GM19043 (cell line): ENCODE measurements at regions not wholly inside any gene's neighbourhood (a gene's known extent, or its start where the extent isn't known, plus 50 kb on each side); places are given as distances from the start of the nearest gene placed in this dataset.

Experiments
- ATAC-seq: cut with Tn5 transposase; IDR thresholded peaks from one replicate; pipeline ENCODE4 v1.9.1; 2021; ENCODE audit warnings: low read depth; ENCODE audit not compliant: unreplicated experiment

- no peak for ATAC-seq
Measured at GRCh38 chr10:107924458-107924857, 760.0 kb upstream of the SORCS1 start.

- ATAC-seq = no peak
Measured at GRCh38 chr10:107919626-107920235, 755.2 kb upstream of the SORCS1 start.

DNA sequence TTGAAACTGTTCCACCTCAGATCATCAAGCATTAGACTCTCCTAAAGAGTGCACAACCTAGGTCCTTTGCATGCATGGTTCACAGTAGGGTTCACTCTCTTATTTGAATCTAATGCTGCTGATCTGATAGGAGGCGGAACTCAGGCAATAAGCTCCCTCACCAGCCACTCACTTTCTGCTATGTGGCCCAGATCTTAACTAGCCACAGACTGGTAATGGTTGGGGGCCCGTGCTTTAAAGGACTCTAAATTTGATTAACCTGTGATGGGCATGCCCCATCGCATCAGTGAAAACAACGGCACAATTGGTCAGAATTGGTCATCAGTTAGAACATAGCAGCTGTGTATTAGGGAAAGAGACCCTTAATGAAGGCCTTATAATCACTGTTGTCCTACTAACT, 753.7 kb upstream of the SORCS1 start:
- ATAC-seq = no peak

DNA sequence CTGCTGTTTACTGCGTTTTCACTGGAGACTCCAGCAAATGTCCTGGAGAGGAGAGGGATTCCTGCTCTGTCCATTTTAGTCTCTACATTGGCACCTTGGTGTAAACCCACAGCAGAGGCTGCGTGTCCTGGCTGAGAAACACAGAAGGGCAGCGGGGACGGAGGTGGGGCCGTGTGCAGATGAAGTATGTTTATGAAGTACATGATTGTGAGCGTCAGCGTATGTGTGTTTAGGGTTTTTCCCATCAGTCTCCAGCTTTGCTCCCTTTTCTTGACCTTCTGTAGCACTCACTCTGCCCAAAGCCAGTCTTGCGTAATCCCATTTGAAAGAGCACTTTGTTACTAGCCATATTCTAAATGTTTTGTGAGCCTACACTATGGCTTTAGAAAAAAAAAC, 750.7 kb upstream of the SORCS1 start:
- ATAC-seq = no peak

DNA sequence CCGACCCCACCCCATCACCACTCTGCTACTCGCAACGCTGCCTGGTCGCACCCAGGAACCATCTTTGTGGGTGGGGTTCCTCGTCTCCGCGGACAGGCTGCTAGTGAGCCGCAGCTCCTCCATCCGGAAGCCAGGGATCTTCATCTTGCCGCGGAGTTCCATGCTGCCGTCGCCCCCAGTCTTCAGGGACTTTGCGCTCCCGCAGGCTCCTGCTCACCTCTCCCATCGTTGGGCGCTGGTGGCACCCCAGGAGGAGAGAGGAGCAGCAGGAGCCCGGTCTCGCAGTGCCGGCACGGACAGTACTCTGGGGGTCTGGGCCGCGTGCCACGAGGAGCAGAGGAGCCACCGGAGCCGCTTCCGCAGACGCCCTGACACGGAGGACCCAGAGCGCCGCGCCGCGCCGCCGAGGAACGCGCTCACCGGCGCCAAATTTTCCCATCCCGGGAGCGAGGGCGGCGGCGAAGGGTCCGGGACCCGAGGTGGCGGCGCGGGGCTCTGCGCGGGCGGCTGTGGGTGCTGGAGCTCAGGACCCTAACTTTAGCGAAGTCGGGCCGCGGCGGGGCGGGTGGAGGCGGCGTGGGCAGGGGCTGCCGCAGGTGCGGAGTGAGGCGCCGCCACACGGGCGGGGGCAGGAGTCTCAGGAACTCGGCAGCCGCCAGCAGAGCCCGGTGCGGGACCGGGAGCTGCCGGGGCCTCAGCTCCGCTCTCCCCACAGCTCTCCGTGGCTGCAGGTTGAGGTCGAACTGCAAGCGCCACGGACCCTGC, 750.1 kb upstream of the SORCS1 start:
- no peak for ATAC-seq

GRCh38 chr10:107913317-107914294, 749.1 kb upstream of the SORCS1 start:
- ATAC-seq = no peak

GRCh38 chr10:107901076-107901475, 736.6 kb upstream of the SORCS1 start:
- no peak for ATAC-seq

DNA sequence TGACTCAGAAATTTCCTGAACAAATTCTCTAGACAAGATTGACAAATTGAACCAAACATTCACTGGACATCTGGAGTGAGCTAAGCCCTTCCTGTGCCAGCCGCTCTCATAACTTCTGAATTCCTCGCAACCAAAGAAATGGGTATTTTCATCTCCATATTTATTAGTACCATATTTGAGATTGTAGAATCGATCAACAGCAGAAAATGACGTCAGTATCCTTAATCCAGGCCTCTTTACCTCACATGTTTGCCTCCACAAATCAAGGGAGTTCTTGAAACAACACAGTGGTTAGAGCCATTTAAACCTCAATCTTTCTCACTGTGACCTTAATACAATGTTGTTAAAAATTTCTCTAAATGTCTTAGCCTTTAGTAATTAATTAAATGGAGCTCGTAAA, 735.6 kb upstream of the SORCS1 start:
- no peak for ATAC-seq

- no peak for ATAC-seq
Measured at GRCh38 chr10:107899502-107900062, 735.1 kb upstream of the SORCS1 start.

GRCh38 chr10:107899075-107899474, 734.6 kb upstream of the SORCS1 start:
- ATAC-seq = no peak

- ATAC-seq = no peak
Measured at GRCh38 chr10:107898392-107898791, 733.9 kb upstream of the SORCS1 start.

DNA sequence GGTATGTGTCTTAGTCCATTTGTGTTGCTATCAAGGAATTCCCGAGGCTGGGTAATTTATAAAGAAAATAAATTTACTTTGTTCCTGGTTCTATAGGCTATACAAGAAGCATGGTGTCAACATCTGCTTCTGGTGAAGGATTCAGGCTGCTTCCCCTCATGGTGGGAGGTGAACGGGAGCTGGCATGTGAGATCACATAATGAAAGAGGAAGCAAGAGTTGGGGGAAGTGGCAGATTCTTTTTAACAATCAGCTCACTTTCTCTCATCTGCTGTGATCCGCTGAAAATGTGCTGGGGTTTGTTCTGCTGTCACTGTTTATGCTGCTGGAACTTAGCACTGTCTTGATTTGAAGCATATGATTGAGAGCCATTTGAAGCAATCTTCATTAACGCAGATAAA, 730.0 kb upstream of the SORCS1 start:
- no peak for ATAC-seq

DNA sequence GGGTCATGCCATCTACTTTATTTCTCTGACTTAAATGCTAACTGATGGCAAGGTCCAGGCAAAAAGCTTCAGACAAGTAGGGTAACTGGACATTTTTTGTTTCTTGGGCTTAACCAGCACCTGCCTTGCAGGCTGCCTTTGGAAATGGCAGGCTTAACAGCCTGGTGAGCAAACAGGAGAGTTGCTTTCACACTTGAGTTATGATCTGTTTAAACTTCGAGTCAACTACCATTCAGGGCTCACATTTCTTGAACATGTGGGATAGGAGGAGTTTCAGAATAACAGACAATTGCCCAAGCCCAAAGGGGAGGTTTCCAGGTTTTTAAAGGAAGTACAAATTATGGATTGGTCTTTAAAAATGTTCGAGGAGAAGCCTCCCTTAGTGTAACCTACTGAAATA, 724.6 kb upstream of the SORCS1 start:
- ATAC-seq = no peak

- no peak for ATAC-seq
Measured at GRCh38 chr10:107880185-107880584, 715.7 kb upstream of the SORCS1 start.

GRCh38 chr10:107873007-107873406, 708.5 kb upstream of the SORCS1 start:
- ATAC-seq = no peak

DNA sequence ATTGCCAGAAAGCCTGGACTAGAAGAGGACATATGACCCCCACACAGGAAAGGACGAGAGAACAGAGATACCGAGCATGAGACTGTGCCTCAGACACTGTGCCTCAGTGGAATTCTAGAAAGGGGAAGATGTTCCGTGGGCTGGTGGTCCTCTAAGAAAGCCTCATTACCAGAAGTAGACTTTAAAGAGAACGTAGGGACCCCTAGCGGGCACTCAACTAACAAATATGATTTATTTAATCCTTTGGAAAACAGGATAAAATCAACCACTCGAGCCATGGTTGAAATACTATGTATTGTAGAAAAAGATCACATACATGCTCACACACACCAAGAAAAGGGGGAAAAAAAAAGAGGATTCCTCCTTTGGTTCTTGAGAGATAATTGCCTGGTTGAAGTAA, 701.2 kb upstream of the SORCS1 start:
- no peak for ATAC-seq

GRCh38 chr10:107859065-107859464, 694.6 kb upstream of the SORCS1 start:
- ATAC-seq = no peak

GRCh38 chr10:107856047-107856315, 691.5 kb upstream of the SORCS1 start:
- ATAC-seq = no peak

DNA sequence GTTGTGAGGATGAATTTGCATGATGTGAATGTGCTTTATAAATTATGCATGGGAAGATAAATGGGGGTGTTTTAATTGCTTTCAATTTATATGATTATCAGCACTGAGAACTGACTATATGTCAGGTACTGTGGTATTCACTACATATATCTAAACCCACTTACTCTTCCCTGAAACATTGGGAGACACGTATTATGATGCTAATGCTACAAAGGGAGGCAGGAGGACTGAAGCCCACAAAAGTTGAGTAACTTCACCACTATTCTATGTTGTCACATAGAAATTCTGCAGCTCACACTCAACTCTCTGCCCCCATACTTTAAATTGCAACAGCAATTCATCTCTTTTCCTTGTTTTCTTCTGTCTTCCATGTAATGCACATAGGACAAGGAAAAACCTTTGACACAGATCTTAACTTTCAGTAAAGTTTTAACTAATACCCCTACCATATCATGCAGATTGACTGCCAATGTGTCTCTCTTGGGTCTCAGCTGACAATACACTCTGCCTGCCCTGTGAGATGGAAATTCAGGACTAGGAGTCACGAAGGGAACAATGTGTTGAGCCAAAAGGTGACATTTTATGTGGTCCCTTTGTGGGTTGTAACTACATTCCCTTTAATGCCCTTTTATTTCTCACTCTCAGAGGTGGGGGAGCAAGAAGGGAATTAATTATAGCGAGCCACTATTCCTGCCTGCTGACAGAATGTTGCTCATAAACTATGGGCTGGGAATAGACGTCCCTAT, 691.0 kb upstream of the SORCS1 start:
- no peak for ATAC-seq

- no peak for ATAC-seq
Measured at GRCh38 chr10:107848726-107849360, 684.3 kb upstream of the SORCS1 start.
